Osteocyte (in vitro differentiated cells): ENCODE measurements at regions not wholly inside any gene's neighbourhood (a gene's known extent, or its start where the extent isn't known, plus 50 kb on each side); places are given as distances from the start of the nearest gene placed in this dataset.
"Not testable (repeated sequence)": the region's sequence is repeated elsewhere in the genome, so short reads cannot be mapped to it uniquely, and the experiment has no call there.

ENCODE experiments used
- DNase-seq: peaks from one replicate; pipeline ENCODE4 v3.0.0; 2021; ENCODE audit warnings: mixed read lengths; ENCODE audit not compliant: unreplicated experiment; ENCODE audit errors: extremely low spot score
- H3K27ac Mint-ChIP-seq: one replicate; pipeline ENCODE4 v1.8.0; 2021; ENCODE audit warnings: mild to moderate bottlenecking, mixed read lengths; ENCODE audit not compliant: unreplicated experiment
- H3K27me3 Mint-ChIP-seq: one replicate; pipeline ENCODE4 v1.8.0; 2021; ENCODE audit warnings: mixed read lengths; ENCODE audit not compliant: unreplicated experiment
- H3K36me3 Mint-ChIP-seq: one replicate; pipeline ENCODE4 v1.8.0; 2021; ENCODE audit warnings: mixed read lengths; ENCODE audit not compliant: unreplicated experiment
- H3K4me1 Mint-ChIP-seq: one replicate; pipeline ENCODE4 v1.8.0; 2021; ENCODE audit warnings: mixed read lengths; ENCODE audit not compliant: unreplicated experiment
- H3K4me3 Mint-ChIP-seq: one replicate; pipeline ENCODE4 v1.8.0; 2021; ENCODE audit warnings: mild to moderate bottlenecking, moderate library complexity, mixed read lengths; ENCODE audit not compliant: unreplicated experiment
- H3K9me3 Mint-ChIP-seq: one replicate; pipeline ENCODE4 v1.8.0; 2021; ENCODE audit warnings: mixed read lengths; ENCODE audit not compliant: unreplicated experiment
- CTCF ChIP-seq: fragments of 200-600 bp; sonication (generic); IDR thresholded peaks from 2 replicates; pipeline ENCODE4 v1.5.0; 2021; ENCODE audit warnings: antibody characterized with exemption, mild to moderate bottlenecking, moderate library complexity

DNA sequence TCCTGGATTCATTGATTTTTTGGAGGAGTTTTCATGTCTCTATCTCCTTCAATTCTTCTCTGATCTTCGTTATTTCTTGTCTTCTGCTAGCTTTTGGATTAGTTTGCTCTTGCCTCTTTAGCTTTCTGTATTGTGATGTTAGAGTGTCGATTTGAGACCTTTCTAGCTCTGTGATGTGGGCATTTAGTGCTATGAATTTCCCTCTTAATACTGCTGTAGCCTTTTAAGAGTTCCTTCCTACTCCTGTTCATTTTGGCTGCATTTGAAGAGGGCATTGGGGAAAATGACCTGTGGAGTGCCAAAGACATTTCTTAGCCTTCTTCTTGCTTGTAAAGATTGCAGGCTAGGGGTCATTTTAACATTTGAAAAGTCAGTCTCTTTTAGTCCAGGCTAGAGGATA lies 463.8 kb upstream of the GCFC2 start:
- H3K9me3 Mint-ChIP-seq = peaks cover 35% of the 10 kb centered on the region
- no peaks in the 10 kb centered on the region for H3K36me3 Mint-ChIP-seq
- no peak overlapping the region for H3K4me3 Mint-ChIP-seq
- H3K27me3 Mint-ChIP-seq = no peaks in the 10 kb centered on the region
- no peak for TF ChIP-seq CTCF
- H3K4me1 Mint-ChIP-seq = no peaks in the 10 kb centered on the region
- no peak overlapping the region for H3K27ac Mint-ChIP-seq
- no peak for DNase-seq

DNA sequence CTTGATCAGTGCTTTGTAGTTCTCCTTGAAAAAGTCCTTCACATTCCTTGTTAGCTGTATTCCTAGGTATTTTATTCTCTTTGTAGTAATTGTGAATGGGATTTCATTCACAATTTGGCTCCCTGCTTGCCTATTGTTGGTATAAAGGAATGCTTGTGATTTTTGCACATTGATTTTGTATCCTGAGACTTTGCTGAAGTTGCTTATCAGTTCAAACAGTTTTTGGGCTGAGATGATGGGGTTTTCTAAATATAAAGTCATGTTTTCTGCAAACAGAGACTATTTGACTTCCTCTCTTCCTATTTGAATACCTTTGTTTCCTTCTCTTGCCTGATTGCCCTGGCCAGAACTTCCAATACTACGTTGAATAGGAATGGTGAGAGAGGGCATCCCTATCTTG lies 462.5 kb upstream of the GCFC2 start:
- H3K36me3 Mint-ChIP-seq, H3K27ac Mint-ChIP-seq, H3K4me3 Mint-ChIP-seq, DNase-seq, H3K27me3 Mint-ChIP-seq, H3K4me1 Mint-ChIP-seq: not testable (repeated sequence)
- H3K9me3 Mint-ChIP-seq = peaks cover 23% of the 10 kb centered on the region

DNA sequence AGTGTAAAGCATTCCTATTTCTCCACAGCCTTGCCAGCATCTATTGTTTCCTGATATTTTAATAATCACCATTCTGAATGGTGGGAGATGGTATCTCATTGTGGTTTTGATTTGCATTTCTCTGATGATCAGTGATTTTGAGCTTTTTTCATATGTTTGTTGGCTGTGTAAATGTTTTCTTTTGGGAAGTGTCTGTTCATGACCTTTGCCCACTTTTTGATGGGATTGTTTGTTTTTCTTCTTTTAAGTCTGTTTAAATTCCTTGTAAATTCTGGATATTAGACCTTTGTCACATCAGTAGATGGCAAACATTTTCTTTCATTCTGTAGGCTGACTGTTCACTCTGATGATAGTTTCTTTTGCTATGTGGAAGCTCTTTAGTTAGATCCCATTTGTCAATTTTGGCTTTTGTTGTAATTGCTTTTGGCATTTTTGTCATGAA lies 461.5 kb upstream of the GCFC2 start:
- H3K9me3 Mint-ChIP-seq = peaks cover 23% of the 10 kb centered on the region
- not testable (repeated sequence) for H3K27ac Mint-ChIP-seq, H3K36me3 Mint-ChIP-seq, H3K4me3 Mint-ChIP-seq, H3K4me1 Mint-ChIP-seq, H3K27me3 Mint-ChIP-seq, DNase-seq

- Mint-ChIP-seq H3K27me3 (no peaks in the 10 kb centered on the region), H3K4me3 (no peak overlapping the region)
These were observed 460.1 kb upstream of the GCFC2 start for GRCh38 chr2:76170856-76171255.

GRCh38 chr2:76170009-76170384 lies 459.3 kb upstream of the GCFC2 start:
- peaks cover 14% of the 10 kb centered on the region for H3K9me3 Mint-ChIP-seq
- no peak for DNase-seq
- H3K4me3 Mint-ChIP-seq = no peak overlapping the region
- no peaks in the 10 kb centered on the region for H3K4me1 Mint-ChIP-seq
- H3K27me3 Mint-ChIP-seq = no peaks in the 10 kb centered on the region
- no peak overlapping the region for H3K27ac Mint-ChIP-seq
- no peaks in the 10 kb centered on the region for H3K36me3 Mint-ChIP-seq
- no peak for TF ChIP-seq CTCF

More at GRCh38 chr2:76170856-76171255, 460.1 kb upstream of the GCFC2 start:
- no peaks in the 10 kb centered on the region for H3K4me1 Mint-ChIP-seq
- no peak for TF ChIP-seq CTCF
- H3K36me3 Mint-ChIP-seq = no peaks in the 10 kb centered on the region
- H3K27ac Mint-ChIP-seq = no peak overlapping the region
- DNase-seq = no peak
- H3K9me3 Mint-ChIP-seq = peaks cover 17% of the 10 kb centered on the region

- H3K27ac Mint-ChIP-seq = no peak overlapping the region
- DNase-seq = no peak
- H3K27me3 Mint-ChIP-seq = no peaks in the 10 kb centered on the region
These were observed 458.7 kb upstream of the GCFC2 start for GRCh38 chr2:76169276-76170008.

More at GRCh38 chr2:76169276-76170008, 458.7 kb upstream of the GCFC2 start:
- TF ChIP-seq CTCF = no peak
- Mint-ChIP-seq H3K9me3 (peaks cover 10% of the 10 kb centered on the region), H3K4me3 (no peak overlapping the region), H3K36me3 (no peaks in the 10 kb centered on the region), H3K4me1 (no peaks in the 10 kb centered on the region)
